SU-DHL-6 (cell line): ENCODE measurements at regions not wholly inside any gene's neighbourhood (a gene's known extent, or its start where the extent isn't known, plus 50 kb on each side); places are given as distances from the start of the nearest gene placed in this dataset.

Experiments
- H2AFZ ChIP-seq: fragments of 200-600 bp; sonication (generic); 2 replicates; pipeline ENCODE4 v1.6.1; 2014; ENCODE audit warnings: low read depth, mild to moderate bottlenecking, moderate library complexity, mixed read lengths, antibody characterized with exemption, low read length; ENCODE audit not compliant: severe bottlenecking
- H3F3A ChIP-seq: fragments of 200-600 bp; shearing (Covaris generic); 2 replicates; pipeline ENCODE4 v1.6.0; 2016; ENCODE audit warnings: antibody characterized with exemption, mild to moderate bottlenecking; ENCODE audit not compliant: insufficient read depth
- H3K27ac ChIP-seq: fragments of 200-600 bp; sonication (generic); 2 replicates; pipeline ENCODE4 v1.5.1; 2016; ENCODE audit warnings: low read depth, mild to moderate bottlenecking, low read length, moderate library complexity, mixed read lengths
- H3K27me3 ChIP-seq: fragments of 200-600 bp; sonication (generic), shearing (Covaris generic); 2 replicates; pipeline ENCODE4 v1.6.0; 2014; ENCODE audit warnings: mild to moderate bottlenecking, low read length
- H3K36me3 ChIP-seq: fragments of 200-600 bp; sonication (generic); 2 replicates; pipeline ENCODE4 v1.6.1; 2014; ENCODE audit warnings: mild to moderate bottlenecking, low read length, mixed read lengths
- H3K4me2 ChIP-seq: fragments of 300-600, 200-600 bp; shearing (Covaris generic), sonication (generic); 2 replicates; pipeline ENCODE4 v1.6.0; 2014; ENCODE audit warnings: low read length, low read depth, mild to moderate bottlenecking; ENCODE audit not compliant: poor library complexity, severe bottlenecking
- H3K4me3 ChIP-seq: fragments of 200-600 bp; sonication (generic); 2 replicates; pipeline ENCODE4 v1.5.1; 2014; ENCODE audit warnings: antibody characterized with exemption, low read length, mild to moderate bottlenecking, mixed read lengths; ENCODE audit not compliant: insufficient read depth, poor library complexity, severe bottlenecking
- H3K79me2 ChIP-seq: fragments of 200-600 bp; sonication (generic); 2 replicates; pipeline ENCODE4 v1.6.1; 2014; ENCODE audit warnings: mild to moderate bottlenecking, low read length, moderate library complexity; ENCODE audit not compliant: insufficient read depth
- H3K9ac ChIP-seq: fragments of 200-600 bp; sonication (generic); 2 replicates; pipeline ENCODE4 v1.7.0; 2014; ENCODE audit warnings: mild to moderate bottlenecking, low read length
- H3K9me2 ChIP-seq: fragments of 200-600 bp; sonication (generic); replicated peaks from 2 replicates; pipeline ENCODE4 v1.6.1; 2014; ENCODE audit warnings: low read length; ENCODE audit not compliant: insufficient read depth
- H3K9me3 ChIP-seq: fragments of 200-600 bp; sonication (generic); 2 replicates; pipeline ENCODE4 v1.6.1; 2014; ENCODE audit warnings: low read length, mixed read lengths; ENCODE audit not compliant: insufficient read depth
- H4K20me1 ChIP-seq: fragments of 200-600 bp; sonication (generic); 2 replicates; pipeline ENCODE4 v1.6.1; 2014; ENCODE audit warnings: low read depth, mild to moderate bottlenecking, antibody characterized with exemption, low read length, moderate library complexity, mixed read lengths
- EZH2phosphoT487 ChIP-seq: fragments of 200-600 bp; sonication (generic), shearing (Covaris generic); conservative IDR thresholded peaks from 2 replicates; pipeline ENCODE4 v1.6.1; 2018; ENCODE audit warnings: mild to moderate bottlenecking, antibody characterized with exemption, low read length, moderate library complexity, mixed read lengths
- TF ChIP-seq, protein P1 (sequence below): fragments of 200-600 bp; sonication (generic); IDR thresholded peaks from one replicate; pipeline ENCODE4 v1.5.1; 2017; ENCODE audit warnings: antibody characterized with exemption, mild to moderate bottlenecking, low read length, moderate library complexity; ENCODE audit not compliant: insufficient read depth, poor library complexity, severe bottlenecking

DNA sequence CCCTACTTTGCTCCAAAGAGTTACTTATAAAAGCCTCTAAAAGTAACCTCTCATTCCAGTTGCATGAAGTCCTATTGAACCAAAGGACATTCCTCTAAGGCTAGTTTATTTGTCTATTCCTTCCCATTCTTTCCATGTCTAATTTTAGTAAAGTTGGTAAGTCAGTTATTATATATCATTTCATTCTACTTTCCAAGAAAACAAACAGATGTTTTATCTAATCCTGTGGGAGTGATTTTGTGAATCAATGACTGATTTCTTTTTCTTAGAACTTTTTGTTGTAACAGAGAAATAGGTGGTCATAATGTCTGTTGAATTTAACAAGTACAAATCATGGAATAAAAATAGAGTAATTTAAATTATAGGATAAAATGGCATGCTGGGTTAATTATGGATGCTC, 286.3 kb downstream of the FSIP2 start:
- Histone ChIP-seq H4K20me1 (no peaks in the 10 kb centered on the region), H3K36me3 (no peaks in the 10 kb centered on the region), H3K9me2 (no peaks in the 10 kb centered on the region), H3K27me3 (no peaks in the 10 kb centered on the region), H2AFZ (no peak overlapping the region), H3K9ac (no peak overlapping the region), H3K4me2 (no peak overlapping the region), H3K79me2 (no peaks in the 10 kb centered on the region), H3K9me3 (no peaks in the 10 kb centered on the region), H3K27ac (no peak overlapping the region), H3F3A (no peaks in the 10 kb centered on the region), H3K4me3 (no peak overlapping the region)
- TF ChIP-seq EZH2phosphoT487 = no peak
- TF ChIP-seq, protein P1, sequence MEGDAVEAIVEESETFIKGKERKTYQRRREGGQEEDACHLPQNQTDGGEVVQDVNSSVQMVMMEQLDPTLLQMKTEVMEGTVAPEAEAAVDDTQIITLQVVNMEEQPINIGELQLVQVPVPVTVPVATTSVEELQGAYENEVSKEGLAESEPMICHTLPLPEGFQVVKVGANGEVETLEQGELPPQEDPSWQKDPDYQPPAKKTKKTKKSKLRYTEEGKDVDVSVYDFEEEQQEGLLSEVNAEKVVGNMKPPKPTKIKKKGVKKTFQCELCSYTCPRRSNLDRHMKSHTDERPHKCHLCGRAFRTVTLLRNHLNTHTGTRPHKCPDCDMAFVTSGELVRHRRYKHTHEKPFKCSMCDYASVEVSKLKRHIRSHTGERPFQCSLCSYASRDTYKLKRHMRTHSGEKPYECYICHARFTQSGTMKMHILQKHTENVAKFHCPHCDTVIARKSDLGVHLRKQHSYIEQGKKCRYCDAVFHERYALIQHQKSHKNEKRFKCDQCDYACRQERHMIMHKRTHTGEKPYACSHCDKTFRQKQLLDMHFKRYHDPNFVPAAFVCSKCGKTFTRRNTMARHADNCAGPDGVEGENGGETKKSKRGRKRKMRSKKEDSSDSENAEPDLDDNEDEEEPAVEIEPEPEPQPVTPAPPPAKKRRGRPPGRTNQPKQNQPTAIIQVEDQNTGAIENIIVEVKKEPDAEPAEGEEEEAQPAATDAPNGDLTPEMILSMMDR = no peak

DNA sequence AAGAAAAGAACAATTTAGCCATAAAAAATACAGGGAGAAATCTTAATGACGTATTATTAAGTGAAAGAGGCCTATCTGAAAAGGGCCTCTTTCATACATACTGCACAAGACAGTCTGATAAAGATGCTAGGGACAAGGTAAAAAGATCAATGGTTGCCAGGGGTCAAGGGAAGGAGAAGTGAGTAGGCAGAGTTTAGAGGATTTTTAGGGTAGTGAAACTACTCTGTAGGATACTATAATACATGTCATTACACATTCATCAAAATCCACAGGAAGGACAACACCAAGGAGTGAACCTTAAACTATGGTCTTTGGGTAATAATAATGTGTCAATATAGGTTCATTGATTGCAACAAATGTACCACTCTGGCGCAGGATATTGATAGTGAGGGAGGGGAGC, 289.3 kb downstream of the FSIP2 start:
- H4K20me1 ChIP-seq = no peaks in the 10 kb centered on the region

DNA sequence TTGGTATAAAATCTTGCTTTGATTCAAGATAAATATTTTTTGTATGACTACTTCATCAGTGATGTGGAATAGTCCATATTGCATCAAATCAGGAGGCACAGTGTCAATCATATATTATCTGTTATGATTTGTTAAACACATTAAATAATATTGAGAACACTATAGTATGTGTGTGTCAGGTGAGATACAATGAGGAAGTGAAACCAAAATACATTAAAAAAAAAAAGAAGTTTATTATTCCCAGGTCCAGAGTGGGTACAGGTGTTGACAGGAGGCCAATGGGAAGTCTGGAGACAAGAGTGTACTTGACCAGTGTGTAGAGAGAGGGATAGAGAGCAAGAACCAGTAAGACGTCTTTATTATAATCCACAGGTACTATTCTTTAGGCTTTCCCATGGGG, 292.6 kb downstream of the FSIP2 start:
- Histone ChIP-seq H4K20me1 (no peaks in the 10 kb centered on the region), H3K4me3 (no peak overlapping the region), H3K9ac (no peak overlapping the region), H3K36me3 (no peaks in the 10 kb centered on the region), H3F3A (no peaks in the 10 kb centered on the region), H3K4me2 (no peak overlapping the region), H2AFZ (no peak overlapping the region), H3K9me3 (no peaks in the 10 kb centered on the region), H3K27me3 (no peaks in the 10 kb centered on the region), H3K27ac (no peak overlapping the region), H3K79me2 (no peaks in the 10 kb centered on the region), H3K9me2 (no peaks in the 10 kb centered on the region)
- no peak for TF ChIP-seq EZH2phosphoT487
- TF ChIP-seq, protein P1 = no peak

More for the DNA sequence above, 289.3 kb downstream of the FSIP2 start:
- Histone ChIP-seq H3K4me2 (no peak overlapping the region), H3K9me3 (no peaks in the 10 kb centered on the region), H2AFZ (no peak overlapping the region), H3K36me3 (no peaks in the 10 kb centered on the region), H3K27ac (no peak overlapping the region), H3F3A (no peaks in the 10 kb centered on the region), H3K9ac (no peak overlapping the region), H3K27me3 (no peaks in the 10 kb centered on the region), H3K79me2 (no peaks in the 10 kb centered on the region), H3K4me3 (no peak overlapping the region), H3K9me2 (no peaks in the 10 kb centered on the region)
- TF ChIP-seq, protein P1 = no peak
- TF ChIP-seq EZH2phosphoT487 = no peak
